Suprapubic skin (tissue), 4 donors: ENCODE measurements at regions not wholly inside any gene's neighbourhood (a gene's known extent, or its start where the extent isn't known, plus 50 kb on each side); places are given as distances from the start of the nearest gene placed in this dataset.

Experiments
- DNase-seq, 2 donors: peaks; one replicate each; pipeline ENCODE4 v3.0.0-alpha.2; 2019; ENCODE audit warnings: low spot score in 2 of 2
- H3K27ac ChIP-seq: fragments of 200-600 bp; sonication (generic); one replicate; pipeline ENCODE4 v1.5.1; 2019
- H3K27me3 ChIP-seq: fragments of 200-600 bp; sonication (generic); one replicate; pipeline ENCODE4 v1.5.1; 2019
- H3K36me3 ChIP-seq: fragments of 200-600 bp; sonication (generic); one replicate; pipeline ENCODE4 v1.5.1; 2019
- H3K4me1 ChIP-seq: fragments of 200-600 bp; sonication (generic); one replicate; pipeline ENCODE4 v1.5.1; 2019
- H3K4me3 ChIP-seq: fragments of 200-600 bp; sonication (generic); one replicate; pipeline ENCODE4 v1.5.1; 2019; ENCODE audit warnings: mild to moderate bottlenecking
- H3K9me3 ChIP-seq: fragments of 200-600 bp; sonication (generic); one replicate; pipeline ENCODE4 v1.5.1; 2019
- EP300 ChIP-seq: sonication (generic); formaldehyde crosslinking; IDR thresholded peaks from one replicate; pipeline ENCODE4 v1.6.1; 2017; ENCODE audit warnings: antibody characterized with exemption
- POLR2A ChIP-seq, 2 donors: fragments of 450-650 bp; IDR thresholded peaks; one replicate each; pipeline ENCODE4 v1.6.1; 2017; ENCODE audit warnings: antibody characterized with exemption in 2 of 2, mild to moderate bottlenecking in 2 of 2, moderate library complexity in 2 of 2
- POLR2AphosphoS5 ChIP-seq, 3 donors: sonication (generic); formaldehyde crosslinking; IDR thresholded peaks; one replicate each; pipeline ENCODE4 v1.6.1; 2017; ENCODE audit warnings: antibody characterized with exemption in 3 of 3
- WGBS: methylation state at CpG from one replicate; pipeline ENCODE4 v1.1.5; 2018; 5-methylcytosine and 5-hydroxymethylcytosine counted together
- TF ChIP-seq, protein P1 (sequence below), 2 donors: fragments of 200-600 bp in 1 of 2; fragments of 450-650 bp in 1 of 2; sonication (generic) in 1 of 2; IDR thresholded peaks; one replicate each; pipeline ENCODE4 v1.5.1; 2016 to 2019; ENCODE audit warnings: antibody characterized with exemption in 2 of 2, mild to moderate bottlenecking in 1 of 2, moderate library complexity in 1 of 2

DNA sequence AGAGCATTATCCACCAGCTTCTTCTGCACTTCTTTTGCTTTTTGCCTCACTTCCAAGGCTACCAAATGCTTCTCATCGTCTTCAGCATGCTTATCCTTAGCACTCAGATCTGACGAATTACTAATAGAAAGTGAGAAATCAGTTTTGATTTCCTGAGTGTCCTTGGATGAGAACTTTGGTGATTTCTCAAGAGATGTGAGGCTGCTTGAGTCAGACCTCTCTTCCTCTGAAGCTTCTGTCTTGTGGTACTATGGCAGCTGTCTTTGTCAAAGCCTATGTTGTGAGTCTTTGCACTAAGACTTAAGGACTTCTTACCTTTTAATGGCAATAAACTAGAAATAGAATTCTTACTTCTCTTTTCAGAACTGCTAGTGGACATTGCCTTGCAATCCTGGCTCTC, 169.9 kb downstream of the CPE start:
- Histone ChIP-seq H3K4me1 (no peaks in the 10 kb centered on the region), H3K27me3 (no peaks in the 10 kb centered on the region), H3K4me3 (no peak overlapping the region), H3K36me3 (no peaks in the 10 kb centered on the region), H3K27ac (no peak overlapping the region), H3K9me3 (no peaks in the 10 kb centered on the region)
- WGBS, result 87% methylated on average over 2 of the region's 2 CpGs
- TF ChIP-seq POLR2A (IDR thresholded peaks at IDR 0.05) (no peak), EP300 (no peak), POLR2AphosphoS5 (IDR thresholded peaks at IDR 0.05) (no peak)
- TF ChIP-seq, protein P1, sequence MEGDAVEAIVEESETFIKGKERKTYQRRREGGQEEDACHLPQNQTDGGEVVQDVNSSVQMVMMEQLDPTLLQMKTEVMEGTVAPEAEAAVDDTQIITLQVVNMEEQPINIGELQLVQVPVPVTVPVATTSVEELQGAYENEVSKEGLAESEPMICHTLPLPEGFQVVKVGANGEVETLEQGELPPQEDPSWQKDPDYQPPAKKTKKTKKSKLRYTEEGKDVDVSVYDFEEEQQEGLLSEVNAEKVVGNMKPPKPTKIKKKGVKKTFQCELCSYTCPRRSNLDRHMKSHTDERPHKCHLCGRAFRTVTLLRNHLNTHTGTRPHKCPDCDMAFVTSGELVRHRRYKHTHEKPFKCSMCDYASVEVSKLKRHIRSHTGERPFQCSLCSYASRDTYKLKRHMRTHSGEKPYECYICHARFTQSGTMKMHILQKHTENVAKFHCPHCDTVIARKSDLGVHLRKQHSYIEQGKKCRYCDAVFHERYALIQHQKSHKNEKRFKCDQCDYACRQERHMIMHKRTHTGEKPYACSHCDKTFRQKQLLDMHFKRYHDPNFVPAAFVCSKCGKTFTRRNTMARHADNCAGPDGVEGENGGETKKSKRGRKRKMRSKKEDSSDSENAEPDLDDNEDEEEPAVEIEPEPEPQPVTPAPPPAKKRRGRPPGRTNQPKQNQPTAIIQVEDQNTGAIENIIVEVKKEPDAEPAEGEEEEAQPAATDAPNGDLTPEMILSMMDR (IDR thresholded peaks at IDR 0.05), result no peak
- DNase-seq, result no peak

DNA sequence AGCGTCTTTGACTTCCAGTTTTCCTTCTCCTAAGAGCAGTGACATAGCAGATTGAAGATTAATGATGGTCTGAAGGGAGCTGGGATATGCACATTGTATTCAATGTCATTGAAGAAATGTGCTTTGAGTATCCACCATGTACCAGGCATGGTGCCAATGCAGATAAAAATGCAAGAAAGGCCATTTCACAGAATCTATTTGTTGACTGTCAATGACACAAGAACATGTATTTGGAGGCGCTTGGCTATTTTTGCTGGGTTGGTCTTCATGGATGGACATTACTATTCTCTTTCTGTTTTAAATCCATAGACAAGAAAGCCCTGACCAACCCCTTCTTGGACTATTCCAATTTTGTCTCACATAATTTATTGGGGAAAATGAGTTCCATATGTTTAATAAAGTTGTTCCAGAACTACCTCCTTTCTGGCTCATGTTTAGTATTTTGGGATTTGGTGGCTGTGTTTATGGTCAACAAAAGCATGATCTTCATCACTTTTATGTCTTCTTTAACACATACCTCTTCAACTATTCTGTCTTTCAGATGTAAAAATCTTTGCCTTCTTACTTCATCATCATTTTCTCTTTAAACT, 174.5 kb downstream of the CPE start:
- H3K36me3 ChIP-seq, result no peaks in the 10 kb centered on the region
- no peak overlapping the region for H3K4me3 ChIP-seq
- WGBS, result 88% methylated on average over 2 of the region's 2 CpGs
- DNase-seq, result no peak
- H3K9me3 ChIP-seq, result no peaks in the 10 kb centered on the region
- H3K27me3 ChIP-seq, result no peaks in the 10 kb centered on the region
- no peaks in the 10 kb centered on the region for H3K4me1 ChIP-seq
- TF ChIP-seq, protein P1 (IDR thresholded peaks at IDR 0.05), result no peak
- TF ChIP-seq EP300 (no peak), POLR2AphosphoS5 (IDR thresholded peaks at IDR 0.05) (no peak), POLR2A (IDR thresholded peaks at IDR 0.05) (no peak)
- no peak overlapping the region for H3K27ac ChIP-seq

DNA sequence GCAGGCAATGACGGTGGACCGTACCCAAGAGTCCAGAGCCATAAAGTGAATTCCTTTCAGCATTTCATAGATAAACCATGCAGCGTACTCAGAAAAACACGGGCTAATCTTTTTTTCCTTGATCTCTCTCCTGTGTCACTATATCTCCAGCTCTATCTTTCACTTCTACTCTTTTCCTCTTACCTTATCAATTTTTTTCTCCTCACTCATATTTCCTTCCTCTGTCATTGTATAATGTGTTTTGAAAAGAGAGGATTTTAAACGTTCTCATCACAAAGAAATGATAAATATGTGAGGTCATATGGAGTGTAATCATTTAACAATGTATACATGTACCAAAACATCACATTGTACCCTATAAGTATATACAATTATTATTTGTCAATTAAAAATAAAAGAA, 176.5 kb downstream of the CPE start:
- DNase-seq, result no peak
- Histone ChIP-seq H3K27ac (no peak overlapping the region), H3K4me3 (no peak overlapping the region), H3K4me1 (no peaks in the 10 kb centered on the region), H3K9me3 (no peaks in the 10 kb centered on the region), H3K36me3 (no peaks in the 10 kb centered on the region), H3K27me3 (no peaks in the 10 kb centered on the region)
- TF ChIP-seq POLR2AphosphoS5 (IDR thresholded peaks at IDR 0.05) (no peak), EP300 (no peak), POLR2A (IDR thresholded peaks at IDR 0.05) (no peak)
- TF ChIP-seq, protein P1 (IDR thresholded peaks at IDR 0.05), result no peak
- WGBS, result 82% methylated on average over 5 of the region's 5 CpGs

DNA sequence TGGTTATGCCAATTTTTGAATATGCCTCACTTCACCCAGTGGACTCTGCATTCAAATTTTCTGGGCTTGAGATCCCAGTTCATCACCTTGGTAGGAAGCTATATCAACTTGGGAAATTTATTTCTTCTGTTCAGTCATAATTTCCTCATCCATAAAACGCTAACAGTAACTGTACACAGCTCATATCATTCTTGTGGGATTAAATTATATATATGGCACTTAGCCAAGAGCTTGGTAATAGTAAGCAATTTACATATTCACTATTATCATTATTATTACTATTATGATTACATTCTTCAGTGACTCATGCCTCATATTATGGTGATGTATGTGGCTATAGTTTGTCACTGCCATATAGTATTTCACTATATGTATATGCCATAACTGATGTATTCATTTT, 177.6 kb downstream of the CPE start:
- Histone ChIP-seq H3K27ac (no peak overlapping the region), H3K36me3 (no peaks in the 10 kb centered on the region), H3K27me3 (no peaks in the 10 kb centered on the region), H3K4me3 (no peak overlapping the region), H3K4me1 (no peaks in the 10 kb centered on the region), H3K9me3 (no peaks in the 10 kb centered on the region)
- WGBS, result 65% methylated on average over 1 of the region's 1 CpG
- DNase-seq, result no peak
- TF ChIP-seq POLR2A (IDR thresholded peaks at IDR 0.05) (no peak), POLR2AphosphoS5 (IDR thresholded peaks at IDR 0.05) (no peak), EP300 (no peak)
- TF ChIP-seq, protein P1 (IDR thresholded peaks at IDR 0.05), result no peak

DNA sequence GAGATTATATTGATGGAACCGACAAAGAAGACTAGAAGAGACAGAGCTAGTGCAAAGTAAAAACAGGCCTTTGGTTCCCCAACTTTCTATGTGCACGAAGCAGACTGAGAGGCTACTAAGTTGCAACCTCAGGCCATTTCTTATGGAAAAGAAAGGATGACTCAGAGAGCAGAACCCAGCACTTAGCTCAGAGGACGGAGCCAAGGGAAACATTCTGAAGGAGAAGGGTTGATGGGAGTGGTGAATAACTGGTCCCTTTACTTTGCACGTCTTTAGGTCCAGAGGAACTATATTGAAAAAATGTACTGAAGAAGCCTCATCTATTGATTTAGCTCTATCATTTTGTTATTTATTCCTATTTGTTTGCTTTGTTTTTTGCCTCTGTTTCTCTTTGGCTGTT, 182.1 kb downstream of the CPE start:
- no peaks in the 10 kb centered on the region for H3K4me1 ChIP-seq
- no peak overlapping the region for H3K4me3 ChIP-seq
- no peak for DNase-seq
- no peaks in the 10 kb centered on the region for H3K27me3 ChIP-seq
- 96% methylated on average over 4 of the region's 4 CpGs for WGBS
- no peaks in the 10 kb centered on the region for H3K36me3 ChIP-seq
- TF ChIP-seq, protein P1 (IDR thresholded peaks at IDR 0.05), result no peak
- TF ChIP-seq POLR2A (IDR thresholded peaks at IDR 0.05) (no peak), EP300 (no peak), POLR2AphosphoS5 (IDR thresholded peaks at IDR 0.05) (no peak)
- no peaks in the 10 kb centered on the region for H3K9me3 ChIP-seq
- no peak overlapping the region for H3K27ac ChIP-seq
